ENCODE measurements at regions not wholly inside any gene's neighbourhood (a gene's known extent, or its start where the extent isn't known, plus 50 kb on each side); places are given as distances from the start of the nearest gene placed in this dataset.

- POLR2A ChIA-PET, result no interaction called here
- Mint-ChIP-seq H3K27ac (peak overlapping the region in 3 of 10 donors; percentile 36 to 67 (median 55)), H3K9me3 (no peaks in the 10 kb centered on the region), H3K27me3 (no peaks in the 10 kb centered on the region), H3K4me3 (no peak overlapping the region), H3K36me3 (no peaks in the 10 kb centered on the region), H3K4me1 (peaks cover 5 to 17% (median 16%) of the 10 kb centered on the region in 4 donors)
- DNase-seq (no peak), ATAC-seq (no peak)
Measured at GRCh38 chr5:160479220-160479619, 57.6 kb downstream of the PTTG1 start.

- no peak overlapping the region for H3K4me3 Mint-ChIP-seq
- H3K27me3 Mint-ChIP-seq, result no peaks in the 10 kb centered on the region
Measured at GRCh38 chr5:160479926-160480325, 58.3 kb downstream of the PTTG1 start.

GRCh38 chr5:160480652-160481051 is 59.0 kb downstream of the PTTG1 start:
- Mint-ChIP-seq H3K9me3 (no peaks in the 10 kb centered on the region), H3K4me3 (no peak overlapping the region), H3K27me3 (no peaks in the 10 kb centered on the region), H3K27ac (no peak overlapping the region), H3K4me1 (peaks cover 4 to 22% (median 17%) of the 10 kb centered on the region in 4 donors), H3K36me3 (no peaks in the 10 kb centered on the region)
- POLR2A ChIA-PET, result no interaction called here
- no peak for ATAC-seq
- no peak for DNase-seq

More at GRCh38 chr5:160479926-160480325, 58.3 kb downstream of the PTTG1 start:
- H3K9me3 Mint-ChIP-seq, result no peaks in the 10 kb centered on the region
- POLR2A ChIA-PET, result no interaction called here
- no peak for ATAC-seq
- no peak for DNase-seq
- H3K27ac Mint-ChIP-seq, result peak overlapping the region in 3 of 10 donors; percentile 10 to 64 (median 55)
- peaks cover 4 to 17% (median 16%) of the 10 kb centered on the region in 4 donors for H3K4me1 Mint-ChIP-seq
- no peaks in the 10 kb centered on the region for H3K36me3 Mint-ChIP-seq

- Mint-ChIP-seq H3K36me3 (no peaks in the 10 kb centered on the region), H3K9me3 (no peaks in the 10 kb centered on the region), H3K27ac (peak overlapping the region in 1 of 10 donors; percentile 42), H3K4me3 (no peak overlapping the region), H3K27me3 (no peaks in the 10 kb centered on the region), H3K4me1 (peaks cover 0 to 23% (median 3%) of the 10 kb centered on the region in 4 donors)
- ATAC-seq (no peak), DNase-seq (no peak)
- POLR2A ChIA-PET, result no interaction called here
Measured at GRCh38 chr5:160484678-160485077, 63.0 kb downstream of the PTTG1 start.

- Mint-ChIP-seq H3K9me3 (no peaks in the 10 kb centered on the region), H3K27me3 (no peaks in the 10 kb centered on the region), H3K36me3 (no peaks in the 10 kb centered on the region), H3K27ac (peak overlapping the region in 3 of 10 donors; percentile 53 to 71 (median 56)), H3K4me3 (no peak overlapping the region), H3K4me1 (peaks cover 0 to 21% (median 3%) of the 10 kb centered on the region in 4 donors)
- DNase-seq (no peak), ATAC-seq (no peak)
- POLR2A ChIA-PET, result no interaction called here
Measured at GRCh38 chr5:160485364-160485969, 63.8 kb downstream of the PTTG1 start.

GRCh38 chr5:160486573-160486972 is 64.9 kb downstream of the PTTG1 start:
- H3K36me3 Mint-ChIP-seq, result no peaks in the 10 kb centered on the region
- DNase-seq, result no peak
- POLR2A ChIA-PET, result no interaction called here
- no peaks in the 10 kb centered on the region for H3K9me3 Mint-ChIP-seq
- no peak for ATAC-seq
- H3K27me3 Mint-ChIP-seq, result no peaks in the 10 kb centered on the region
- H3K4me1 Mint-ChIP-seq, result peaks cover 0 to 21% (median 3%) of the 10 kb centered on the region in 4 donors
- H3K27ac Mint-ChIP-seq, result peak overlapping the region in 7 of 10 donors; percentile 17 to 71 (median 51)
- peak overlapping the region in 3 of 10 donors; percentile 14 to 36 (median 34) for H3K4me3 Mint-ChIP-seq

GRCh38 chr5:160488394-160489325 is 67.0 kb downstream of the PTTG1 start:
- Mint-ChIP-seq H3K27ac (no peak overlapping the region), H3K4me1 (peaks cover 0 to 21% (median 3%) of the 10 kb centered on the region in 4 donors), H3K27me3 (no peaks in the 10 kb centered on the region), H3K4me3 (no peak overlapping the region), H3K9me3 (no peaks in the 10 kb centered on the region), H3K36me3 (no peaks in the 10 kb centered on the region)
- ATAC-seq (no peak), DNase-seq (no peak)
- POLR2A ChIA-PET, result interaction anchor here (1.2 kb wide), 1 partner anchor 13 kb away, joined by 3 read pairs; no protein-coding TSS in a partner anchor

- no peaks in the 10 kb centered on the region for H3K9me3 Mint-ChIP-seq
- no peak overlapping the region for H3K27ac Mint-ChIP-seq
- peaks cover 0 to 5% (median under 1%) of the 10 kb centered on the region in 4 donors for H3K4me1 Mint-ChIP-seq
- POLR2A ChIA-PET, result no interaction called here
- H3K4me3 Mint-ChIP-seq, result no peak overlapping the region
- ATAC-seq (no peak), DNase-seq (no peak)
- no peaks in the 10 kb centered on the region for H3K36me3 Mint-ChIP-seq
- H3K27me3 Mint-ChIP-seq, result no peaks in the 10 kb centered on the region
Measured at GRCh38 chr5:160491438-160491837, 69.8 kb downstream of the PTTG1 start.

GRCh38 chr5:160492565-160492964 is 70.9 kb downstream of the PTTG1 start:
- Mint-ChIP-seq H3K36me3 (no peaks in the 10 kb centered on the region), H3K27me3 (no peaks in the 10 kb centered on the region), H3K4me3 (no peak overlapping the region), H3K4me1 (no peaks in the 10 kb centered on the region), H3K9me3 (no peaks in the 10 kb centered on the region), H3K27ac (peak overlapping the region in 1 of 10 donors; percentile 53)
- no peak for DNase-seq
- POLR2A ChIA-PET, result no interaction called here
- ATAC-seq, result no peak

- ATAC-seq (no peak), DNase-seq (no peak)
- Mint-ChIP-seq H3K27me3 (no peaks in the 10 kb centered on the region), H3K36me3 (no peaks in the 10 kb centered on the region), H3K9me3 (no peaks in the 10 kb centered on the region), H3K27ac (peak overlapping the region in 1 of 10 donors; percentile 14), H3K4me1 (no peaks in the 10 kb centered on the region), H3K4me3 (no peak overlapping the region)
- POLR2A ChIA-PET, result no interaction called here
Measured at GRCh38 chr5:160493806-160494338, 72.2 kb downstream of the PTTG1 start.

- Mint-ChIP-seq H3K27me3 (no peaks in the 10 kb centered on the region), H3K36me3 (no peaks in the 10 kb centered on the region), H3K27ac (no peak overlapping the region), H3K9me3 (no peaks in the 10 kb centered on the region), H3K4me3 (no peak overlapping the region), H3K4me1 (no peaks in the 10 kb centered on the region)
- DNase-seq, result no peak
- no peak for ATAC-seq
- POLR2A ChIA-PET, result no interaction called here
Measured at GRCh38 chr5:160494451-160494850, 72.8 kb downstream of the PTTG1 start.

- no peak for DNase-seq
- H3K9me3 Mint-ChIP-seq, result no peaks in the 10 kb centered on the region
- POLR2A ChIA-PET, result no interaction called here
- peaks cover 0 to 6% (median 0%) of the 10 kb centered on the region in 5 donors for H3K27me3 Mint-ChIP-seq
- H3K36me3 Mint-ChIP-seq, result no peaks in the 10 kb centered on the region
- no peaks in the 10 kb centered on the region for H3K4me1 Mint-ChIP-seq
- no peak for ATAC-seq
- no peak overlapping the region for H3K27ac Mint-ChIP-seq
- H3K4me3 Mint-ChIP-seq, result no peak overlapping the region
Measured at GRCh38 chr5:160496334-160496733, 74.7 kb downstream of the PTTG1 start.

- no peak overlapping the region for H3K4me3 Mint-ChIP-seq
- no peak overlapping the region for H3K27ac Mint-ChIP-seq
- no peaks in the 10 kb centered on the region for H3K9me3 Mint-ChIP-seq
- ATAC-seq (no peak), DNase-seq (no peak)
- H3K4me1 Mint-ChIP-seq, result no peaks in the 10 kb centered on the region
- POLR2A ChIA-PET, result no interaction called here
- H3K36me3 Mint-ChIP-seq, result no peaks in the 10 kb centered on the region
- peaks cover 0 to 6% (median 0%) of the 10 kb centered on the region in 5 donors for H3K27me3 Mint-ChIP-seq
Measured at GRCh38 chr5:160496784-160497183, 75.1 kb downstream of the PTTG1 start.

All from naive thymus-derived CD8-positive, alpha-beta T cell (primary cell).